Mononuclear cell (primary cell): ENCODE measurements at regions not wholly inside any gene's neighbourhood (a gene's known extent, or its start where the extent isn't known, plus 50 kb on each side); places are given as distances from the start of the nearest gene placed in this dataset.

Source experiments
- H3K27me3 ChIP-seq: 2 replicates; pipeline ENCODE4 v1.6.0; 2011; ENCODE audit warnings: low read length, control low read depth; ENCODE audit not compliant: insufficient read depth
- H3K4me1 ChIP-seq: 2 replicates; pipeline ENCODE4 v1.5.1; 2011; ENCODE audit warnings: mild to moderate bottlenecking, low read length, control low read depth; ENCODE audit not compliant: insufficient read depth
- H3K4me3 ChIP-seq: 2 replicates; pipeline ENCODE4 v1.5.1; 2011; ENCODE audit warnings: mild to moderate bottlenecking, low read length, moderate library complexity
- H3K9me3 ChIP-seq: 2 replicates; pipeline ENCODE4 v1.5.1; 2011; ENCODE audit warnings: low read depth, mild to moderate bottlenecking, control low read depth, low read length

DNA sequence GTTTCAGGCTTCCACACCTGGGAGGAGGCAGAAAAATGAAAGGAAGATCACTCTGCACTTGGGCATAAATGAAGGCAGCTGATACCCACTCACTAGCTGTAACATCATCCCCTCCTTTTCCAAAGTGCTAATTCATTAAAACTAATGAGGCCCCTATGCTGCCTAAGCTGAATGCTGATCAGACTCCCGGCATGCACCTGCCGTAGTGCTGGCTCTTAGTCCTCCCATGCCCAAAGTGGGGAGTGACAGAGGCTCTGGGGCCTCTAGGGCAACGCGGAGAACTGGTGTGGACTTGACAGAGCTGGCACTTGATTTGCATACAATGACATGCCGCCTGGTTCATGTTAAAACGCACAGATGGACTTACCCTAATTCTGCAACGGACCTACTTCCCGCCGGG is 96.5 kb upstream of the NCAM1 start:
- no peaks in the 10 kb centered on the region for H3K27me3 ChIP-seq
- H3K9me3 ChIP-seq = peaks cover 21% of the 10 kb centered on the region
- H3K4me1 ChIP-seq = no peaks in the 10 kb centered on the region
- H3K4me3 ChIP-seq = no peak overlapping the region

DNA sequence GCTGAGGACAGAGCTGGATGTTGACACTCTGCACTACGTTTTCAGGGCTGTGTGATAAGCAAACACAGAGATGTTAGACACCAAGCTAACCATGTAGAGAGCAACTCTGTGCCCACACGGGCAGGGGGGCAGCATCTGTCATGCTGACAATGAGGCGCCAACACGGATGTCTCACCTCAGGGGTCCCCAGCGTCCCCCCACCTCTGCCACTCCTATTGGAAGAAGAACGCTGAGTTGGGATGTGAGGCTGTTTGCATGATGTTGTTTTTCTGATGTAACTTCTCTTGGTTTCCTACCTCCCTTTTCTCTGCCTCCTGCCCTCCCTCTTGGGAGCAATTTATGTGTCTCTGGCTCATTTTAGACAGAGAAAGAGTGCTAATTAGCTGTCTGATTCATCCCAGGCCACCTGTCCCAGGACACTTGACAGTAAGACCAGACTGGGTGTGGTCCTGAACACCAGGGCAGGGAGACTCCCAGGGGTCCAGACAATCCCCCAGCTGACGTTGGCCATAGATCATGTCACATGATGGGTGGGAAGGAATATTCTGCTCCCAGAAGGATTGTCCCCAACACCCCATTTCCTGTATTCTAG is 89.2 kb upstream of the NCAM1 start:
- Histone ChIP-seq H3K27me3 (no peaks in the 10 kb centered on the region), H3K4me3 (no peak overlapping the region), H3K9me3 (no peaks in the 10 kb centered on the region), H3K4me1 (no peaks in the 10 kb centered on the region)

DNA sequence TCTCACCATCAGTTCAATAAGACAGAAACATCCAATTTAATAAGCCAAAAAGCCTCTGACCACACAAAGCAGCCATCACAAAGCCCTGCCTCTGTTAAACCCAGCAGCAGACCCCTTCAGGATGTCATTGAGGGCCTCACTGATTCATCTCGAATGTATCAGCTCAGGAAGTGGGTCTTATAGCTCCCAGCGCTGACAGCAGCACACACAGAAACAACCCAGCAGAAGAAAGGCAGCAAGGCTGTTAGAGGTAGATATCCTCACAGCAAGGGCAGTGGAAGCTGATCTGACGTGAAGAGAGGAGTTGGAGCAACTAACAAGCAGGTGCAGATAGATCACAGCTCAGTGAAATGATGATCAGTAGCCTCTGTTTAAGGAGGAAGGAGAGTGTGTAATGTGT is 86.2 kb upstream of the NCAM1 start:
- Histone ChIP-seq H3K27me3 (no peaks in the 10 kb centered on the region), H3K4me3 (no peak overlapping the region), H3K4me1 (no peaks in the 10 kb centered on the region), H3K9me3 (no peaks in the 10 kb centered on the region)

DNA sequence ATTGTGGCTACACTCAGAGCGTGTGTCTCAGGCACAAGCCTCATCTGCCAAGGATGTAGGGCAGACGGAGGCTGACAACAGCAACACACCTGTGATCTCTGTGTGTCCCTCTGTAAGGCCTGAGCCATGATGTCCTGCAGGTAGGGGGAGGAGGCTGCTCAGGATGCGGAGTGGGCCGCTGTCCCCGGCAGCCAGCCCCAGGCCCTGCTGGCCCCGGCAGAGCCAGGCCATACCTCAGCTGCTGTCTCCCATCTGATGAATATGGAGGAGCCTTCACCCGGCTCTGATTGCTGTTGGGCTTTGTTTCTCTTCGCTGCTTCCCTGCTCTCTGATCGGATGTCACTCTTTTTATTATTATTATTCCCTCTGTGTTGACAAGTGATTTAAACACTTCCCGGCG is 83.6 kb upstream of the NCAM1 start:
- H3K4me3 ChIP-seq = no peak overlapping the region
- peaks cover 6% of the 10 kb centered on the region for H3K4me1 ChIP-seq
- H3K27me3 ChIP-seq = no peaks in the 10 kb centered on the region
- no peaks in the 10 kb centered on the region for H3K9me3 ChIP-seq

DNA sequence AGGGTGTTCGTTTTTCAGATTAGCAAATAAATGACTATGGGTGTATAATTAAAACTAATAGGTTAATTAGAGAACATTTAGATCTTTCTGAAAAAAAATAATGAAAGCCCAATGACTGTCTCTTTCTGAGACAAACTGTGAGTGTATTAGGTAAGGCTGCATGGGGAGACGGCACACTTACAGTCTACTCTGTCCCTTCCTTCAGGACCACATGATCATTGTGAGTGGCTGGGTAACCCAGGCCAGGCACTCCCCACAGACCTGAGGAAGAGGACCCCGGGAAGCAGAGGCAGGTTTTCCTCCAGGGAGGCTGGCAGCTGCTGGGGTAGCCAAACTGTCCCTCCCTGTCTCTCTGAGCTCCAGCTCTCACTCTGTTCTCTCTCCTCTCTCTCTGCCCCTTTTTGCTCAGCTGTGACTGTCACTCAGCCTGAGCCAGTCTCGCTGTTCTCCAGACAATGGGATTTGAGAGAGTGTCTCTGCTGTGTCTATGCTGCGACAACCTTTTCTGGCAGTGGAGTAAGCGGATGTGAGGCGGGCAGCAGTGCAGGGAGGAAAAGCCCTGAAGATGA is 83.1 kb upstream of the NCAM1 start:
- Histone ChIP-seq H3K4me3 (no peak overlapping the region), H3K9me3 (no peaks in the 10 kb centered on the region), H3K27me3 (no peaks in the 10 kb centered on the region), H3K4me1 (peaks cover 10% of the 10 kb centered on the region)

DNA sequence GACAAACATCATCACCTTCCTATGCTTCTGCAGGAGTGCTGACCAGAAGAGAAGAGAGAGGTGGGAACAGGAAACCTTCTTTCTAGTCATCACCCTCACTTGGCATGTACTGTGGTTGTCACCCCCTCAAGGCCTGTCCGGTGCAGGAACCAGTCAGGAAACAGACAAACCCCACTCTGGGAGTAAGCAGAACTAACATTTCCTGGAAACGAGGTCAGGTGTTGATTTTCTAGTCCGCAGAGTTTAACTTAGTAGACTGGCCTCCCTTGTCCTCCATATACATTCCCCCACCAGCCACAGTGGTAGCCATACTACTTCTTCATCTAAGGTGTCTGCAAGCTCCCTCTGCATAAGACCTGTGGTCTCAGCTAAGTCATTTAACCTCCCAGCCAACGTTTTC is 80.7 kb upstream of the NCAM1 start:
- no peak overlapping the region for H3K4me3 ChIP-seq
- peaks cover 10% of the 10 kb centered on the region for H3K4me1 ChIP-seq
- no peaks in the 10 kb centered on the region for H3K27me3 ChIP-seq
- H3K9me3 ChIP-seq = no peaks in the 10 kb centered on the region

DNA sequence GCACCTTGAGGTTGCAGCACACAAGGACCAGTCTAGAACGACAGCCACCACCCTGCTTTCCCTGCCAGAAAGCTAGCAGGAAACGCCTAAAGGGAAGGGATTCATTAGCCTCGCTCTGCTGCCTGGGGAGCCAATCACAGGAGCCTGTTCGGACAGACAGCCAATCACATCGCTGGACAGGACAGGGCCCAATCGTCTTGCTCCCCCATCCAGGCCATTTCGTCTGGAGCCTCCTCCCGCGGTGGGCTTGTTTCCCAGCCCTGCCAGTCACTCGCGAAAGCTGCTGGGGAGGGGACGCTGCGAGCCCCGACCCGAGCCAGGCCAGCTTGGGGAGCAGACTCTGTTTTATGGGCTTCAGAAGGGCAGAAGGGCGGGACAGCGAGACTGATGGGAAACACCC is 79.8 kb upstream of the NCAM1 start:
- no peak overlapping the region for H3K4me3 ChIP-seq

DNA sequence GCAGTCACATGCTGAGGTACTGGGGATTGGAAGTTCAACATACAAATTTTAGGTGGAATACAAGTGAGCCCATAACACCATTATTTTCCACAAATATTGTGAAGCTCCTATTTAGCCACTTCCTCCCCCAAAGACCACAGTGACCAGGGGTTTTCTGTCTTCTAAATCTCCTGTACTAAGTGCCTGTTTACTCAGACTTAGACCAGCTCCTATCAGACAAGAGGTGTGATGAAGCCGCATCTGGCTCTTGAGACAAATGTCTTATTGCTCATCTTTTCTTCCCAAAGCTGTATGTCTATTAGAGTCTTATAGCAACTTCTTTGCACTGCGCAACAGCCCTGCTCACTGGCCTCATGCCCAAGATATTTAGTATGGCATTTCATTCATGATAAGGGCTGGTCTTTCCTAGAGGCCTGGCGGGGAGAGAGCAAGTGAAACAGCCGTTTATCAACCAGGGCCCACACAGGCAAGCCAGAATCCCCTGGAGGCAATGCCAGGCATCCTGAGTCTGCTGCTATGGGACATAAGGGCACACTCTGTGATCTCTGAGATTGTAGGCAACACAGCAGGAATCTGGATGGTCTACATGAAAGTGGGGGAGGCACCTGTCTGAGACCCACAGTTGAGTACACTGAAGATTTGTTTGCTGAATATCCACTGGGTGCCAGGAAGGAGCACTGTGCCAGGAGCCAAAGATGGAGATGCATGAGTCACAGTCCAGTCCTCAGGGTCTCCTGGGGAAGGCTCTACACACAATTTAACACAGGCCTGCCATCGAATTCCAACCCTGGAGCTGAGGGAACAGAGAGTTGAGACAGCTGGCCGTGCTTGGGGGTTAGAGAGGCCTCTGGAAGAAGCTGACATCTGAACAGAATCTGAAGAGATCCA is 78.5 kb upstream of the NCAM1 start:
- Histone ChIP-seq H3K4me1 (peaks cover 10% of the 10 kb centered on the region), H3K4me3 (no peak overlapping the region), H3K27me3 (no peaks in the 10 kb centered on the region), H3K9me3 (no peaks in the 10 kb centered on the region)

More for the DNA sequence above, 79.8 kb upstream of the NCAM1 start:
- Histone ChIP-seq H3K9me3 (no peaks in the 10 kb centered on the region), H3K27me3 (no peaks in the 10 kb centered on the region), H3K4me1 (peaks cover 10% of the 10 kb centered on the region)

DNA sequence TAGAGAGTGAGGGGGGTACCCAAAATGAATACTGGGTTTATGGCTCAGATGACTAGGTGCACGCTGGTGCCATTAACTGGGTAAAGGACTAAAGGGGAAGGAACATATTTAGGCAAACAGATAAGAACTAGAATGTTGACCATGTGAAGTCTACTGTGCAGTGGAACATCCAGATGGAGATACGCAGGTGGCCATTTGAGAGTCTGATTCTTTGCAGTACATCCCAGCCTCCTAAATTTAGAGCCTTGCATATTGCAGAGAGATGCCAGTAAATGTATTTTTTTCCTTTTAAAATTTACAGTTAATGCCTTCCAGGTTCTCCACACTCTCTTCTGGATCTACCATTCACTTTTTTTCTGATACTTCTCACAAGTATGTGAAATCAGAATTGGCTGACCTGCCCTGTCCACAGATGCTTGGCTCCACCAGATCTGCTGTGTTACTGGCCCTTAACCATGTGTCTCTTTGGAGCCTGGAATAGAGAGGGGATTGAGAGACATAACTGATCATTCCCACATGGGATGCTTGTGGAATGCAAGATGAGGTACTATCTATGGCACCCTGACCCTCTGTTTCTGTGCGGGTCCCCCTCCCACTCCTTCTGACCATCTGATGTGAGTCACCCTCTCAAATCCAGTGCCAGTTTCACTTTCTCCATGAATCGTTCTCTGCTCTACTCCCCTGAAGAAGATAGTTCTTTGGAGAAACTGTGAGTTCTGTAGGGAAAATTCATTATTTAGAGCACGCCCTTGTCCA is 77.0 kb upstream of the NCAM1 start:
- H3K27me3 ChIP-seq = no peaks in the 10 kb centered on the region
- H3K9me3 ChIP-seq = no peaks in the 10 kb centered on the region
- H3K4me1 ChIP-seq = peaks cover 10% of the 10 kb centered on the region
- H3K4me3 ChIP-seq = no peak overlapping the region

DNA sequence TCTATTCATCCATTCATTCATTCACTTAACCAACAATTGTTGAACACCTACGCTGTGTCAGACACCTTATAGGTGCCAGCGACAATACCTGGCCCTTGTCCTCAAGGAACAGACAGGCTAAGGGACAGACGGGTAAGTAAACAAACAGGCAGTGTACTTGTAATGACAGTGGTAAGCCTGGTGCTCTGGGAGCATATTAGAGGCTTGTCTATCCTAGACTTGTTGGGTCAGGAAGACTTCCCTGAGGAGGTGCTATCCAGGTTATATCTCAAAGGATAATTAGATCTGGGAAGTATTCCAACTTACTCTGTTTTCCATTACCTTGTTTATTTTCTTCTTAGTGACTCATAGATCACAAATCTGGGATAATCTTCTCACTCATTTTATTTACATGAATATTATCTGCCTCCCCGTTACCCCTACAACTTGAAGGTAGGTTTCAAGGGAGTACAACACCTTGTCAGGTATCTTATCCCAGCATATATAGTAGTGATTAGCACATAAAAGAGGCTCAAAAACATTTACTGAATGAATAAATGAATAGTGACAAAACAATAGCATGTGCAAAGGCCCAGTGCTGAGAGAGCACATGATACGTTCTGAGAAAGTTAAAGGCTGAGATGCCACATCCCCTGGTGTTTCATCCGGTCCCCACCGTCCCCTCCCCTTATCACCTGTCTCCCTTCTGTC is 75.3 kb upstream of the NCAM1 start:
- Histone ChIP-seq H3K9me3 (no peaks in the 10 kb centered on the region), H3K4me3 (no peak overlapping the region), H3K4me1 (peaks cover 10% of the 10 kb centered on the region), H3K27me3 (no peaks in the 10 kb centered on the region)

DNA sequence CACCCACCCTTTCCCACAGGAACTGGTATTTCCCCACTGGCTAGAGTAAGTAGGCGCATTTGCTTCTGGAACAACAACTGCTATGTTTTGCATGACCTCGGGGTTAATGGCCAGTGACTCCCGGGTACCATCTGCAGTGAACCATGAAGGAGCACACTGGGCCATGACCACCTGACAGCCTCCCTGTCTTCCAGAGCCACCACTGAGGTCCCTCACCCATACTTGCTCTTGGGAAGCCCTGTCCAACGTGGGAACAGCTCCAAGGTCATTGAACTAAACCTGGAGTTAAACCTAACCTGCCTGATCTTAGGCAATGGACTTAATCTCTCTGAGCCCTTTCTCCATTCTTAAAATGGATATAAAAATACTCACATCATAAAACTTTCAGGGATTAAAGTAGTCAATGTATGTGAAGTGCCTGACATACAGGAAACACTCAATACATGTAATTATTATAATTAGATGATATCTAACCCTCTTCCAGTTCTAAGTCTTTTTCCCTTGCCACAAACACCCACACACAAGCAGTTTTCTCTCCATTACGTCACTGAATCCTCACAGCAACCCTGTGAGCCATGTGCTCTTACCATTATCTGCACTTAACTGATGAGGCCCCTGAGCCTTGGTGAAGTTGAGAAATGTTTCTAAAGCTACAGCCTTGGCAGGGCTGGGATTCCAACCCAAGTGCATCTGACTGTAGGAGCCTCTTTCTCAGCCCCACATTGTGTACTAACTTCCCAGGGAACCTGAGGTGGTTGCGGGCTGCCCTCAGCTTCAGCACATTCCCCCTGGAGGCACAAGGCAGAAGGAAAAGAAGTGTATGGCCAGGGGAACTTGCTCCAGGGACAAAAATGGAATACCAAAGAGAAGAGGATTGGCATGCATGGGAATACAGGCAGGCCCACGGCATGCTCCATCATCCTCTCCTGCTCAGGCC is 74.5 kb upstream of the NCAM1 start:
- Histone ChIP-seq H3K4me1 (peaks cover 4% of the 10 kb centered on the region), H3K4me3 (no peak overlapping the region), H3K27me3 (no peaks in the 10 kb centered on the region), H3K9me3 (no peaks in the 10 kb centered on the region)

DNA sequence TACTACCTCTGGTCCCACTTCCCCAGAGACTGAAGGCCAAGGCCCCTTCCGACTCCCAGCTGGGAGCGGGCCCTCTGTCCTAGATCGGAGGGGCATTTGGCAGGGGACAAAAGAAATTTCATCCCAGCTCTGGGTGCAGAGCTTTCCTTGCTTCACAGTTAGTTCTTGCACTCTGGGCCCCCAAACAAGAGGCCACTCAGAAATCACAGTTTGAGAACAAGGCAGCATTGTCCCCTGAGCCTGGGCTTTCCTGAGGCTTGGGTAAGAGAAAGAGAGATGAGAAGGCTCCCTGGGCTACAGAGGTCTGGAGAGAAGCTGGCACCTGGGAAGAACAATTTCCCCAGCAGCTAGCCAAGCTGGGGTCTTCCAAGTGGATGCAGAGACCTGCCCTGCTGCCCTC is 71.8 kb upstream of the NCAM1 start:
- H3K9me3 ChIP-seq = no peaks in the 10 kb centered on the region
- no peak overlapping the region for H3K4me3 ChIP-seq
- no peaks in the 10 kb centered on the region for H3K4me1 ChIP-seq
- no peaks in the 10 kb centered on the region for H3K27me3 ChIP-seq

DNA sequence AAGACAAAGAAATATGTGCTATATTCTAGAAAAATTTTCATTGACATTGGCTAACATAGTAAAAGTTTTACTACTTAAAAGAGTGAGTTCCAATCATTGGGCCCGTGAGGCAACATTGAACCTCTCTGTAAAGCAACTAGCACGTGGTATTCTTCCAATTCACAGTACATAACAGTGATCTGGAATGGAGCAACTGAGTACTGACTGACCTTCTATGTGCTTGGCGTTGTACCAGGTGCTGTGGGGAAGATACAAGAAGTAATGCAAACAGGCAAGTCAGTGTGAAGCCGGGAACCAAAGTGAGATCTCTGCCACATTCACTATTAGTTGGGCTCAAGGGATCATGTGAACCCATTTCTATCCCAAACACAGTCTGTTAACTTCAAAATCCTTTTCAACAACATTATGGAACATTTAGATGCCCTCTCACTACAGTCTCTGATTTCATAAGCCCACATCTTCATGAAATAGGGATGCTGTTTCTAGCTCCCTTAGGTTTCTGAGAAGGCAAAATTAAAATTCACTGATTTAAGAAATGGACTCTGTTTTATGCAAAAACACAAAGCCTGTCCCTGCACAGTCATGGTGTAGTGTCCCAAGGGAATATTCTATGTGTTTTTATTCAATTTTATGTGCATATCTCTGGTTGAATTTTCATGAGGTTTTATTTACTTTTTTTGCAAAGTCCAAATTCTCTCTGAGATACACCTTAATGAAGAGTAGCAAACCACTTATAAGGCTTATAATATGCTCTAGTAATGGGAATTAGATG is 61.8 kb upstream of the NCAM1 start:
- no peak overlapping the region for H3K4me3 ChIP-seq

More for the DNA sequence above, 61.8 kb upstream of the NCAM1 start:
- H3K4me1 ChIP-seq = no peaks in the 10 kb centered on the region
- no peaks in the 10 kb centered on the region for H3K27me3 ChIP-seq
- H3K9me3 ChIP-seq = no peaks in the 10 kb centered on the region
